Hepatocyte (in vitro differentiated cells): ENCODE measurements at regions not wholly inside any gene's neighbourhood (a gene's known extent, or its start where the extent isn't known, plus 50 kb on each side); places are given as distances from the start of the nearest gene placed in this dataset.
A peak's percentile ranks its signal among the peaks of the same experiment; 100 is the strongest.

Experiments used
- DNase-seq: peaks from one replicate; pipeline ENCODE4 v3.0.0-alpha.2; 2016; ENCODE audit warnings: low spot score
- H2AFZ ChIP-seq: fragments of 200-600 bp; sonication (generic); 2 replicates; pipeline ENCODE4 v1.6.0; 2016; ENCODE audit warnings: antibody characterized with exemption, mild to moderate bottlenecking
- H3K27ac ChIP-seq: fragments of 200-600 bp; sonication (generic); 2 replicates; pipeline ENCODE4 v1.5.1; 2016; ENCODE audit warnings: mild to moderate bottlenecking
- H3K27me3 ChIP-seq: fragments of 200-600 bp; sonication (generic); 2 replicates; pipeline ENCODE4 v1.6.1; 2016
- H3K36me3 ChIP-seq: fragments of 200-600 bp; sonication (generic); replicated peaks from 2 replicates; pipeline ENCODE4 v1.5.1; 2016; ENCODE audit warnings: low read depth; ENCODE audit not compliant: insufficient read depth
- H3K4me1 ChIP-seq: fragments of 200-600 bp; sonication (generic); 2 replicates; pipeline ENCODE4 v1.5.1; 2016; ENCODE audit warnings: mild to moderate bottlenecking, moderate library complexity; ENCODE audit not compliant: insufficient read depth
- H3K4me2 ChIP-seq: fragments of 200-600 bp; sonication (generic); 2 replicates; pipeline ENCODE4 v1.6.0; 2016
- H3K4me3 ChIP-seq: fragments of 200-600 bp; sonication (generic); 2 replicates; pipeline ENCODE4 v1.5.1; 2016; ENCODE audit warnings: mild to moderate bottlenecking
- H3K79me2 ChIP-seq: fragments of 200-600 bp; sonication (generic); 2 replicates; pipeline ENCODE4 v1.6.0; 2017; ENCODE audit warnings: mild to moderate bottlenecking
- H3K9me2 ChIP-seq: fragments of 200-600 bp; sonication (generic); replicated peaks from 2 replicates; pipeline ENCODE4 v1.6.0; 2017; ENCODE audit warnings: mild to moderate bottlenecking; ENCODE audit not compliant: insufficient read depth
- H3K9me3 ChIP-seq: fragments of 200-600 bp; sonication (generic); 2 replicates; pipeline ENCODE4 v1.5.1; 2016; ENCODE audit warnings: low read depth, mild to moderate bottlenecking
- H4K20me1 ChIP-seq: fragments of 200-600 bp; sonication (generic); 2 replicates; pipeline ENCODE4 v1.6.0; 2016; ENCODE audit warnings: mild to moderate bottlenecking; ENCODE audit not compliant: insufficient read depth, poor library complexity, severe bottlenecking
- CTCF ChIP-seq: fragments of 200-600 bp; sonication (generic); IDR thresholded peaks from 2 replicates; pipeline ENCODE4 v1.5.1; 2016; ENCODE audit warnings: antibody characterized with exemption, mild to moderate bottlenecking; ENCODE audit not compliant: poor library complexity
- EZH2 ChIP-seq: fragments of 200-600 bp; sonication (generic); IDR thresholded peaks from 2 replicates; pipeline ENCODE4 v1.6.1; 2016; ENCODE audit warnings: antibody characterized with exemption, mild to moderate bottlenecking, borderline replicate concordance
- EZH2phosphoT487 ChIP-seq: fragments of 200-600 bp; sonication (generic); IDR thresholded peaks from one replicate; pipeline ENCODE4 v1.6.1; 2018; ENCODE audit warnings: antibody characterized with exemption, mild to moderate bottlenecking, low read depth, moderate library complexity; ENCODE audit not compliant: unreplicated experiment, severe bottlenecking
- WGBS: methylation state at CpG from one replicate; pipeline ENCODE4 v1.1.6; 2016; ENCODE audit warnings: low lambda C conversion rate; ENCODE audit errors: missing lambda C conversion rate; 5-methylcytosine and 5-hydroxymethylcytosine counted together

GRCh38 chrX:9207142-9207541 lies 173.2 kb upstream of the FAM9B start:
- Histone ChIP-seq H3K4me1 (no peaks in the 10 kb centered on the region), H3K4me3 (no peak overlapping the region), H3K27ac (no peak overlapping the region), H3K9me2 (no peaks in the 10 kb centered on the region), H3K79me2 (no peaks in the 10 kb centered on the region), H4K20me1 (no peaks in the 10 kb centered on the region), H3K9me3 (no peaks in the 10 kb centered on the region), H3K27me3 (no peaks in the 10 kb centered on the region), H2AFZ (no peak overlapping the region), H3K4me2 (peak overlapping the region; percentile 7), H3K36me3 (no peaks in the 10 kb centered on the region)
- no peak for TF ChIP-seq EZH2
- no peak for TF ChIP-seq EZH2phosphoT487
- no peak for TF ChIP-seq CTCF
- no peak for DNase-seq
- WGBS: 63% methylated on average over 12 of the region's 12 CpGs

DNA sequence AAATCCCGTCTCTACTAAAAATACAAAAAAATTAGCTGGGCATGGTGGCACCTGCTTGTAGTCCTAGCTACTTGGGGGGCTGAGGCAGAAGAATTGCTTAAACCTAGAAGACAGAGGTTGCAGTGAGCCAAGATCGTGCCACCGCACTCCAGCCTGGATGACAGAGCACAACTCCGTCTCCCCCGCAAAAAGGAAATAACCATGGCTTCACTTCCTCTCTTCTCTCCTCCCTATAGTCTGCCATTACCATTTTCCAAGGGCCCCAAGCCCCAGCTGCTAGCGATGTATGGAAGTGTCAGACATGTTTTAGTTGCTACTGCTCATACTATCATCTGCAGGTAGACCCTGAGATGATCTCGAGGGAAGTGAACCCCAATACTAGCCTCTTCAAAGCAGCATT lies 177.3 kb upstream of the FAM9B start:
- TF ChIP-seq EZH2 (no peak), EZH2phosphoT487 (no peak), CTCF (no peak)
- no peaks in the 10 kb centered on the region for H3K36me3 ChIP-seq
- no peaks in the 10 kb centered on the region for H3K4me1 ChIP-seq
- no peak overlapping the region for H3K4me2 ChIP-seq
- no peak overlapping the region for H3K4me3 ChIP-seq
- no peaks in the 10 kb centered on the region for H4K20me1 ChIP-seq
- DNase-seq: no peak
- no peaks in the 10 kb centered on the region for H3K9me2 ChIP-seq
- no peak overlapping the region for H3K27ac ChIP-seq
- H3K27me3 ChIP-seq: no peaks in the 10 kb centered on the region
- no peaks in the 10 kb centered on the region for H3K9me3 ChIP-seq
- WGBS: 94% methylated on average over 7 of the region's 7 CpGs
- no peaks in the 10 kb centered on the region for H3K79me2 ChIP-seq
- H2AFZ ChIP-seq: no peak overlapping the region

- no peak for DNase-seq
- Histone ChIP-seq H3K9me2 (no peaks in the 10 kb centered on the region), H3K9me3 (no peaks in the 10 kb centered on the region), H4K20me1 (no peaks in the 10 kb centered on the region), H3K4me2 (no peak overlapping the region), H2AFZ (no peak overlapping the region), H3K4me1 (no peaks in the 10 kb centered on the region), H3K27ac (no peak overlapping the region), H3K36me3 (no peaks in the 10 kb centered on the region), H3K4me3 (no peak overlapping the region), H3K79me2 (no peaks in the 10 kb centered on the region), H3K27me3 (no peaks in the 10 kb centered on the region)
- WGBS: 75% methylated on average over 5 of the region's 5 CpGs
- TF ChIP-seq CTCF: no peak
- no peak for TF ChIP-seq EZH2
- TF ChIP-seq EZH2phosphoT487: no peak
These were observed 187.9 kb upstream of the FAM9B start for GRCh38 chrX:9221781-9222180.

DNA sequence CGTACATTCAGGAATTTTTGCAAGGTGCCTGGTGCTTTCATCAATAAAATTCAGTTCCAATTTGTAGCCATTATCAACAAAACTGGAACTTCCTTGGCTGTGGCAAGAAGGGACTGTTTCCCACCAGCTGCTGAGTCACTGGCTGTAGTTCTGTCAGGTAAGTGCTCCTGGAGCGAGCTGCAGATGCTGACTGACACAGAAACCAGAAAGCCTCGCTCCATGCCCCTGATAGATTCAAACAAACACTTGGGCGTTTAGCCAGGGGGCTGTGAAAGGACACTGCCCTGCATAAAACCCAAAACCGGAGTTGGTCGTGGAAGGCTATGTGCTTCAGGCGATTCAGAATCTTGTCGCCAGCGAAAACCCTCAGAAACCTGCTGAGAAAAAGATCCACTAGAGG lies 188.4 kb upstream of the FAM9B start:
- Histone ChIP-seq H3K27me3 (no peaks in the 10 kb centered on the region), H3K36me3 (no peaks in the 10 kb centered on the region), H2AFZ (no peak overlapping the region), H3K4me3 (no peak overlapping the region), H3K4me2 (no peak overlapping the region), H3K27ac (no peak overlapping the region), H3K9me3 (no peaks in the 10 kb centered on the region), H3K4me1 (no peaks in the 10 kb centered on the region), H3K9me2 (no peaks in the 10 kb centered on the region), H4K20me1 (no peaks in the 10 kb centered on the region), H3K79me2 (no peaks in the 10 kb centered on the region)
- 71% methylated on average over 9 of the region's 9 CpGs for WGBS
- no peak for TF ChIP-seq EZH2phosphoT487
- TF ChIP-seq EZH2: no peak
- no peak for TF ChIP-seq CTCF
- no peak for DNase-seq
